ENCODE measurements at regions not wholly inside any gene's neighbourhood (a gene's known extent, or its start where the extent isn't known, plus 50 kb on each side); places are given as distances from the start of the nearest gene placed in this dataset.

DNA sequence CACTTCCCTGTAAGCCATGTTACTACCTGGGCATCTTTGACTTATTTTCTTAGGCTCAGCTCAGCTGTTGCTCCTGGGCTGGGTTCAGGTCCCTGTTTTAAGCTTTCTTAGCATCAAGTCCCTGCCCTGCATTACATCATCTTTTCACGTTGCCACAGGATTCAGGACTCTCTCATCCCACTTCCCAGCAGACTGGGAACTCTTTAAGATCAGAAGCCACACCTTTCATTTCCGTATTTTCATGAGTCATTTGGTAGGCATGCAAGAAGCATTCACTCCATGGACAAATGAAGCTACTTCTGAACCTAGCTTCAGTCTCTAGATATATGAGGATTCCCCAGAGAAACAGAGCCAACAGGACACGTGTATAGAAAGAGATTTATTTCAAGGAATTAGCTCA, 726.8 kb downstream of the VRK1 start:
- H3K4me3 ChIP-seq = no peak overlapping the region
- TF ChIP-seq EP300 (IDR thresholded peaks at IDR 0.05) (no peak), POLR2A (IDR thresholded peaks at IDR 0.05) (no peak), POLR2AphosphoS5 (IDR thresholded peaks at IDR 0.05) (no peak)
- TF ChIP-seq, protein P1, sequence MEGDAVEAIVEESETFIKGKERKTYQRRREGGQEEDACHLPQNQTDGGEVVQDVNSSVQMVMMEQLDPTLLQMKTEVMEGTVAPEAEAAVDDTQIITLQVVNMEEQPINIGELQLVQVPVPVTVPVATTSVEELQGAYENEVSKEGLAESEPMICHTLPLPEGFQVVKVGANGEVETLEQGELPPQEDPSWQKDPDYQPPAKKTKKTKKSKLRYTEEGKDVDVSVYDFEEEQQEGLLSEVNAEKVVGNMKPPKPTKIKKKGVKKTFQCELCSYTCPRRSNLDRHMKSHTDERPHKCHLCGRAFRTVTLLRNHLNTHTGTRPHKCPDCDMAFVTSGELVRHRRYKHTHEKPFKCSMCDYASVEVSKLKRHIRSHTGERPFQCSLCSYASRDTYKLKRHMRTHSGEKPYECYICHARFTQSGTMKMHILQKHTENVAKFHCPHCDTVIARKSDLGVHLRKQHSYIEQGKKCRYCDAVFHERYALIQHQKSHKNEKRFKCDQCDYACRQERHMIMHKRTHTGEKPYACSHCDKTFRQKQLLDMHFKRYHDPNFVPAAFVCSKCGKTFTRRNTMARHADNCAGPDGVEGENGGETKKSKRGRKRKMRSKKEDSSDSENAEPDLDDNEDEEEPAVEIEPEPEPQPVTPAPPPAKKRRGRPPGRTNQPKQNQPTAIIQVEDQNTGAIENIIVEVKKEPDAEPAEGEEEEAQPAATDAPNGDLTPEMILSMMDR (IDR thresholded peaks at IDR 0.05) = no peak
- H3K27ac ChIP-seq = no peak overlapping the region
- WGBS, 2 donors (ENCODE audit: low coverage in 1 of 2) = 40 to 51% methylated on average over 2 to 3 of the region's 3 CpGs
- ATAC-seq = no peak
- H3K27me3 ChIP-seq = peaks cover 12% of the 10 kb centered on the region
- no peaks in the 10 kb centered on the region for H3K4me1 ChIP-seq
- no peaks in the 10 kb centered on the region for H3K36me3 ChIP-seq
- H3K9me3 ChIP-seq = no peaks in the 10 kb centered on the region

DNA sequence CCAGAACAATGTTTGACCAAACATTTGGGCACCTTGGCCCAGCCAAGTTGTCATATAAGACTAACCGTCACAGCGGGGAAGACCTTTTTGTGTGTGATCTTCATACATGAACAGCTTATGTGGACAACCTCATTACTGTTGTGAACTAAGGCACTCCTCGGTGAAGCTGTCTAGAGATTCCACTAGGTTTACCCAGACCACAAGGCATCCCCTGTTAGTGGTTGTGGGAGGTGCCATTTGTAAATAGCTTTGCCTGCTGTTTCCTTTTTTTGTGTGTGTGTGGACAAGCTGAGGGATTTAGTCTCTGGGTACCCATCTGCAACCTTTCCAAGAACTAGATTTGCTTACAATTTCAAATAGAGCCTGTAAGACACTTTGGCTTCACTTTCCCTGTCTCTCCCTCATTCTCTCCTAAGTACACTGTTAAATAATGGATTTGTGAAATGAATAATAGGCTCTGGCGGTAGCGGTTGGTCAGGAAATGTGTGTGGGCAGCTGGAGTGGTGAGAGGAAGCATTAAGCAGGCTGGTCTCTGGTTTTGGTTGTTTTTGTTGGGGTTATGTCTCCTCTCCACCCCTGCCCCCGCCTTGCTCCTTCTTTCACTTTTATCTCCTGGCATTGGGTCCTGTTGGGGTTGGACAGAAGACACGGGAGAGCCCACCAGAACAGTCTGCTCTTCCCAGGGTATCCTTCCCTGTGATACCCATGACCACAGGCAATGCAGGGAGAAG, 727.6 kb downstream of the VRK1 start:
- H3K27ac ChIP-seq = no peak overlapping the region
- 32 to 58% methylated on average over 5 to 6 of the region's 7 CpGs for WGBS, 2 donors (ENCODE audit: low coverage in 1 of 2)
- ATAC-seq = no peak

DNA sequence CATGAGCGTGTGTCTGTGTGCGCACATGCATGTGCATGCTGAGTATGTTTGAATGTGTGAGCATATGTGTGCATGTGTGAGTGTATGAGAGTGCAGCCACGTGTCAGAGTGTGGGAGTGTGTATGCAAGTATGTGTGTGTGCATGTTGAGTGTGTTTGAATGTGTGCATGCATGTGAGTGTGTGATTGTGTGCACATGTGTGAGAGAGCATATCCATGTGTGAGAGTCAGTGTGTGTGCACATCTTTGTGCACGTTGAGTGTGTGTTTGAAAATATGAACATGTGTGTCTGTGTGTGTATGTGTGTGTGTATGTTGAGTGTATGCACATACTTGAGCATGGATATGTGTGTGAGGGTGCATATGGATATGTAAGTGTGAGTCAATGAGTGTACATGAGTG, 730.8 kb downstream of the VRK1 start:
- Histone ChIP-seq H3K27me3 (peaks cover 15% of the 10 kb centered on the region), H3K4me1 (no peaks in the 10 kb centered on the region), H3K9me3 (no peaks in the 10 kb centered on the region), H3K4me3 (no peak overlapping the region), H3K27ac (no peak overlapping the region), H3K36me3 (no peaks in the 10 kb centered on the region)
- 63 to 83% methylated on average over 4 of the region's 4 CpGs for WGBS, 2 donors (ENCODE audit: low coverage in 1 of 2)
- TF ChIP-seq POLR2AphosphoS5 (IDR thresholded peaks at IDR 0.05) (no peak), POLR2A (IDR thresholded peaks at IDR 0.05) (no peak), EP300 (IDR thresholded peaks at IDR 0.05) (no peak)
- TF ChIP-seq, protein P1 (IDR thresholded peaks at IDR 0.05) = no peak
- no peak for ATAC-seq

More for the DNA sequence above, 727.6 kb downstream of the VRK1 start:
- Histone ChIP-seq H3K27me3 (peaks cover 12% of the 10 kb centered on the region), H3K36me3 (no peaks in the 10 kb centered on the region), H3K4me1 (no peaks in the 10 kb centered on the region), H3K9me3 (no peaks in the 10 kb centered on the region), H3K4me3 (no peak overlapping the region)
- TF ChIP-seq POLR2AphosphoS5 (IDR thresholded peaks at IDR 0.05) (no peak), POLR2A (IDR thresholded peaks at IDR 0.05) (no peak), EP300 (IDR thresholded peaks at IDR 0.05) (no peak)
- TF ChIP-seq, protein P1 (IDR thresholded peaks at IDR 0.05) = no peak

DNA sequence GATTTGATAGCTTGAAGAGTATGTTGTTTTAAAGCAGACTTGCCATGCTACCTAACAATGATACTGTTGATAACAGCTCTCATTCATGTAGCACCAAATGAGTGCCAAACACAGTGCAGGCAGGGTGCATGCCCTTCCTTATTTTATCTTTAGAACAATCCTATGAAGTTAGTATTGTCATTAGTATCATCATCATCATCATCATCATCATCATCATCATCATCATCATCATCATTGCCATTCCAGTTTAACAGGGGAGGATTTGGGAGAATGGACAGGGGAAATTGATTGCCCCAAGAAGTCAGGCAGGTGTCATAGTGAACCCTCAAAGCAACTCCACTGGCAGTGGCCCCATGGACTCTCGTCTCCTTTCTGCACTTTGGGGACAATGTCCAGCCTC, 734.9 kb downstream of the VRK1 start:
- H3K9me3 ChIP-seq = no peaks in the 10 kb centered on the region
- 60 to 83% methylated on average over 1 of the region's 1 CpG for WGBS, 2 donors (ENCODE audit: low coverage in 1 of 2)
- no peaks in the 10 kb centered on the region for H3K36me3 ChIP-seq
- H3K27ac ChIP-seq = no peak overlapping the region
- TF ChIP-seq, protein P1 (IDR thresholded peaks at IDR 0.05) = no peak
- TF ChIP-seq POLR2A (IDR thresholded peaks at IDR 0.05) = no peak
- no peak for TF ChIP-seq EP300 (IDR thresholded peaks at IDR 0.05)
- no peak for TF ChIP-seq POLR2AphosphoS5 (IDR thresholded peaks at IDR 0.05)
- peaks cover 27% of the 10 kb centered on the region for H3K27me3 ChIP-seq
- ATAC-seq = no peak
- H3K4me1 ChIP-seq = no peaks in the 10 kb centered on the region
- H3K4me3 ChIP-seq = no peak overlapping the region

DNA sequence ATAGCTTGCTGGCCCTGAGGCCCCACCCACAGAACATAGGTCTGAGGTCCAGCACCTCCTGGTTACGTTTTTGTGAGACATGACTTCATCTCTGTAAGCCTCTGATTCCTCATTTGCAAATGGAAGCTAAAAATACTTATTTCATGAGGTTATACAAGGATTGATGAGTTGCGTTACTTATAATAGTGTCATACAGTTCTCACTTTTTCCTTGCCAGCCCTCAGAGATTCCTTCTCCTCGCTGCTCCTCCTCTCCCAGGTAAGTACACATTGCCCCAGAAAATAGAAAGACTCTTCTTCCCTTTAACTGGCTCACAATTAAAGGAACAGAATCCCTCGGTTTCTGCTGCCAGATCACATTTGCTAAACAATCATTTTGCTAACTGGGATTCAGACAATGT, 739.2 kb downstream of the VRK1 start:
- 44 to 55% methylated on average over 3 to 4 of the region's 4 CpGs for WGBS, 2 donors (ENCODE audit: low coverage in 1 of 2)
- Histone ChIP-seq H3K9me3 (no peaks in the 10 kb centered on the region), H3K27me3 (peaks cover 35% of the 10 kb centered on the region), H3K27ac (no peak overlapping the region), H3K36me3 (no peaks in the 10 kb centered on the region), H3K4me3 (no peak overlapping the region), H3K4me1 (no peaks in the 10 kb centered on the region)
- no peak for ATAC-seq
- TF ChIP-seq POLR2A (IDR thresholded peaks at IDR 0.05) (no peak), EP300 (IDR thresholded peaks at IDR 0.05) (no peak), POLR2AphosphoS5 (IDR thresholded peaks at IDR 0.05) (no peak)
- TF ChIP-seq, protein P1 (IDR thresholded peaks at IDR 0.05) = no peak
